ENCODE measurements at regions not wholly inside any gene's neighbourhood (a gene's known extent, or its start where the extent isn't known, plus 50 kb on each side); places are given as distances from the start of the nearest gene placed in this dataset.

DNA sequence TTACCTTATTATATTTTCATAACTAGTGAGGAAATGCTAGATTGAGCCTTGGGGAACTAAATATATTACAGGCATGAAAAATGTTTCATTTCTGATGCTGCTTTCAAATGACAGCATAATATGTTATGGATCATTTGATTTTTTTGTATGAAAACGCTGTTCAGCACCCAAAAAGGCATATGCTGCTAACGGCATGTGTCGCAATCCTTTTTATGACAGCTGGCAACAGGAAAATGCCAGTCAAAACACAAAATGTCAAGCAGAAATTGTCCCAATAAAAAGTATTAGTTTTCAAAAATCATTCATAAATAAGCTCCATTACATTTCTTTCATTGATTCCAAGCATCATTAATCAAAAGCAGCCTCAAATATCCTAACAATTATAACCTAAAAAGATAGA lies 1244.5 kb downstream of the PCDH7 start:
- no peak for DNase-seq (ENCODE audit: extremely low spot score, unreplicated experiment)
- H3K36me3 Mint-ChIP-seq: no peaks in the 10 kb centered on the region
- TF ChIP-seq, protein P1, sequence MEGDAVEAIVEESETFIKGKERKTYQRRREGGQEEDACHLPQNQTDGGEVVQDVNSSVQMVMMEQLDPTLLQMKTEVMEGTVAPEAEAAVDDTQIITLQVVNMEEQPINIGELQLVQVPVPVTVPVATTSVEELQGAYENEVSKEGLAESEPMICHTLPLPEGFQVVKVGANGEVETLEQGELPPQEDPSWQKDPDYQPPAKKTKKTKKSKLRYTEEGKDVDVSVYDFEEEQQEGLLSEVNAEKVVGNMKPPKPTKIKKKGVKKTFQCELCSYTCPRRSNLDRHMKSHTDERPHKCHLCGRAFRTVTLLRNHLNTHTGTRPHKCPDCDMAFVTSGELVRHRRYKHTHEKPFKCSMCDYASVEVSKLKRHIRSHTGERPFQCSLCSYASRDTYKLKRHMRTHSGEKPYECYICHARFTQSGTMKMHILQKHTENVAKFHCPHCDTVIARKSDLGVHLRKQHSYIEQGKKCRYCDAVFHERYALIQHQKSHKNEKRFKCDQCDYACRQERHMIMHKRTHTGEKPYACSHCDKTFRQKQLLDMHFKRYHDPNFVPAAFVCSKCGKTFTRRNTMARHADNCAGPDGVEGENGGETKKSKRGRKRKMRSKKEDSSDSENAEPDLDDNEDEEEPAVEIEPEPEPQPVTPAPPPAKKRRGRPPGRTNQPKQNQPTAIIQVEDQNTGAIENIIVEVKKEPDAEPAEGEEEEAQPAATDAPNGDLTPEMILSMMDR (conservative IDR thresholded peaks at IDR 0.05): no peak
- H3K4me1 Mint-ChIP-seq (ENCODE audit: unreplicated experiment): no peaks in the 10 kb centered on the region
- H3K4me3 Mint-ChIP-seq: no peak overlapping the region
- no peaks in the 10 kb centered on the region for H3K27me3 Mint-ChIP-seq
- no peak overlapping the region for H3K27ac Mint-ChIP-seq
- H3K9me3 Mint-ChIP-seq: no peaks in the 10 kb centered on the region

DNA sequence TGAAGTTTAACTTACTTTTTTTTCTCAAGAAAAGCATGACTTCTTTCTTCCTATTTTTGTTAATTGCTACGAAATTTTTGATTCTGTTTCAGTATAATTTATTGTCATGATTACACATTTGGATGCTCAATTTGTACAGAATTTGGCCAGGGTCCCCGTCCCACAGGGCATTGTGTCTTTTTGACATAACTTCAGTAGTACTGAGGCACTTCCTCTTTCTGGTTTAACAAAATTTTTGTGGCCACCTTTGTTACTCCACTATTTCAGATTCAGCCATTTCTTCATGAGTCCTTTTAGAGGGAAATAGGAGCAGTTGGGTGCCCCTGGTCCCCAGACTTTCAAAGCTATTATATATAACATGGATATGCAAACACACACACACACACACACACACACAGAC lies 1248.7 kb downstream of the PCDH7 start:
- no peak for DNase-seq (ENCODE audit: extremely low spot score, unreplicated experiment)
- Mint-ChIP-seq H3K27me3 (no peaks in the 10 kb centered on the region), H3K4me1 (ENCODE audit: unreplicated experiment) (no peaks in the 10 kb centered on the region), H3K27ac (no peak overlapping the region), H3K4me3 (no peak overlapping the region), H3K36me3 (no peaks in the 10 kb centered on the region), H3K9me3 (no peaks in the 10 kb centered on the region)
- TF ChIP-seq, protein P1 (conservative IDR thresholded peaks at IDR 0.05): no peak

DNA sequence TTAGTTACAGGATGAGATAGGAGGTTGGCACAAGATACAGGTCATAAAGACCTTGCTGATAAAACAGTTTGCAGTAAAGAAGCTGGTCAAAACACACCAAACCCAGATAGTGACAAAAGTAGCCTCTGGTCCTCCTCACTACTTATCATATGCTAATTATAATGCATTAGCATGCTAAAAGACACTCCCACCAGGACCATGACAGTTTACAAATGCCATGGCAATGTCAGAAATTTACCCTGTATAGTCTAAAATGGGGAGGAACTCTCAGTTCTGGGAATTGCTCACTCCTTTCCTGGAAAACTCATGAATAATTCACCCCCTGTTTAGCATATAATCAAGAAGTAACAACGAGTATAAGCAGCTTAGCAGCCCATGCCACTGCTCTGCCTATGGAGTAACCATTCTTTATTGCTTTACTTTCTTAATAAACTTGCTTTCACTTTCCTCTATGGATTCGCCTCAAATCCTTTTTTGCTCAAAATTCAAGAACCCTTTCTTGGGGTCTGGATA lies 1254.4 kb downstream of the PCDH7 start:
- no peaks in the 10 kb centered on the region for H3K4me1 Mint-ChIP-seq (ENCODE audit: unreplicated experiment)
- no peaks in the 10 kb centered on the region for H3K36me3 Mint-ChIP-seq
- no peak overlapping the region for H3K4me3 Mint-ChIP-seq
- no peak for DNase-seq (ENCODE audit: extremely low spot score, unreplicated experiment)
- no peaks in the 10 kb centered on the region for H3K27me3 Mint-ChIP-seq
- H3K9me3 Mint-ChIP-seq: no peaks in the 10 kb centered on the region
- TF ChIP-seq, protein P1 (conservative IDR thresholded peaks at IDR 0.05): no peak
- H3K27ac Mint-ChIP-seq: no peak overlapping the region

DNA sequence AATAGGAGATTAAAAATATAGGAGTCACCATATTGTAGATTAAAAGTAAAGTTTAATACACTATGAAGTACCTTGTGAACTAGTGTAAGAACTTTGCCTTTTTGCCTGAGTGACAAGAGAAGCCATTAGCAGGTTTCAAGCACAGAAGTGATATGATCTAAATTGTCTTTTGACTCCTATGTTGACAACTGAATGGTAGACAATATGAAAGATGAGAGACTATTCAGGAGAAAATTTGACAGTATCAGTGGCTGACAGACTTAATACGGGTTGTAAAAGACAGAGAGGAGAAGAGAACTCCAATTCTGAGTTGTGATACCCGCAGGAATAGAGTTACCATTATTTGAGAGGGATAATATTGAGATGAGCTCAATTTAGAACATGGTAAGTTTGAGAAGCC lies 1259.8 kb downstream of the PCDH7 start:
- Mint-ChIP-seq H3K36me3 (no peaks in the 10 kb centered on the region), H3K27me3 (no peaks in the 10 kb centered on the region), H3K4me3 (no peak overlapping the region), H3K9me3 (no peaks in the 10 kb centered on the region), H3K4me1 (ENCODE audit: unreplicated experiment) (no peaks in the 10 kb centered on the region), H3K27ac (no peak overlapping the region)
- TF ChIP-seq, protein P1 (conservative IDR thresholded peaks at IDR 0.05): no peak
- DNase-seq (ENCODE audit: extremely low spot score, unreplicated experiment): no peak

DNA sequence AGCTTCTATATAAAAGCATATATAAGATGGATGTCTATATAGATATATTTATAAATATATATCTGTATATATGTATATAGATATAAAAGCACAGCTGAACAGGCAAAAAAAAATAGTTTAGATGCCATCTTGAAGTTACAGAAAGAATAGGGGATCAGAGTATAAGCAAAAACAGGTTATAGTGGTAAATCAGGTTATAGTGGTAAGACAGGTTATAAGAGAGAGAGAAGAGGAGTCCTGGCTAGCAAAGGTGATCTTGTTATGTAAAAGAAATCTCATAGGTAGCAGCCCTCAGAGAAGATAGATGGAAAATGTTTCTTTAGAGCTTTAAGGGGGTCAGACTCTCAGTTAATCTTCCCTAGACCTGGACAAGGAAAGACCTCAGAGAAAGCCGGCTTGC lies 1263.1 kb downstream of the PCDH7 start:
- no peak for DNase-seq (ENCODE audit: extremely low spot score, unreplicated experiment)
- H3K4me1 Mint-ChIP-seq (ENCODE audit: unreplicated experiment): no peaks in the 10 kb centered on the region
- no peaks in the 10 kb centered on the region for H3K9me3 Mint-ChIP-seq
- H3K27ac Mint-ChIP-seq: peak overlapping the region; percentile 81
- TF ChIP-seq, protein P1 (conservative IDR thresholded peaks at IDR 0.05): no peak
- H3K27me3 Mint-ChIP-seq: no peaks in the 10 kb centered on the region
- H3K4me3 Mint-ChIP-seq: peak overlapping the region; percentile 56
- no peaks in the 10 kb centered on the region for H3K36me3 Mint-ChIP-seq

DNA sequence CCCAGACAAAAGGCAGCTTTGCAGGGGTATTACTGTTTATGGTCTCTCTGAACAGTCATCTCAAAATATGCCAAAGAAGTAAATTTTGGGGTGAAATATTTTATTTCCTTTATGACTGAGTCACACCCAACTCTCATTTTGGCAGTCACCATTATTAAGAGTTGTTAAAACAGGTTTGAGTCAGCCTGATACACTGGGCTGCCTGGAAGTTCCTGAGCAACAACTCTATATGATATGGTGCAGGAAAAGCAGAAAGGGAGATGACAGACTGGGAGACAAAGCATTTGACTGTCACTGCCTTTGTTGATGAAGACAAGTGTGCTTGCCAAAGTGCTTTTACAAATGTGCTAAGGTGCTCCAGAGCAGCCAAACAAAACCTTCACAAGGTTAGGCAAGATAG lies 1263.5 kb downstream of the PCDH7 start:
- H3K27ac Mint-ChIP-seq: peak overlapping the region; percentile 81
- H3K4me1 Mint-ChIP-seq (ENCODE audit: unreplicated experiment): no peaks in the 10 kb centered on the region
- no peak for DNase-seq (ENCODE audit: extremely low spot score, unreplicated experiment)
- H3K4me3 Mint-ChIP-seq: no peak overlapping the region
- H3K9me3 Mint-ChIP-seq: no peaks in the 10 kb centered on the region
- TF ChIP-seq, protein P1 (conservative IDR thresholded peaks at IDR 0.05): no peak
- H3K27me3 Mint-ChIP-seq: no peaks in the 10 kb centered on the region
- H3K36me3 Mint-ChIP-seq: no peaks in the 10 kb centered on the region

All from type B pancreatic cell (in vitro differentiated cells).